ENCODE measurements at regions not wholly inside any gene's neighbourhood (a gene's known extent, or its start where the extent isn't known, plus 50 kb on each side); places are given as distances from the start of the nearest gene placed in this dataset.

GRCh38 chr5:89570557-89570956 is 687.6 kb upstream of the MEF2C start:
- Mint-ChIP-seq H3K4me3 (ENCODE audit: unreplicated experiment) (no peak overlapping the region), H3K36me3 (ENCODE audit: unreplicated experiment) (no peaks in the 10 kb centered on the region), H3K27ac (ENCODE audit: unreplicated experiment) (no peak overlapping the region), H3K4me1 (ENCODE audit: low read depth, unreplicated experiment) (no peaks in the 10 kb centered on the region), H3K27me3 (ENCODE audit: unreplicated experiment) (peaks cover 2% of the 10 kb centered on the region), H3K9me3 (ENCODE audit: unreplicated experiment) (no peaks in the 10 kb centered on the region)
- TF ChIP-seq CTCF (IDR thresholded peaks at IDR 0.05; ENCODE audit: partially characterized antibody, unreplicated experiment), result no peak
- DNase-seq, result no peak

- Mint-ChIP-seq H3K4me3 (ENCODE audit: unreplicated experiment) (no peak overlapping the region), H3K27me3 (ENCODE audit: unreplicated experiment) (peaks cover 2% of the 10 kb centered on the region), H3K27ac (ENCODE audit: unreplicated experiment) (no peak overlapping the region), H3K36me3 (ENCODE audit: unreplicated experiment) (no peaks in the 10 kb centered on the region), H3K9me3 (ENCODE audit: unreplicated experiment) (no peaks in the 10 kb centered on the region), H3K4me1 (ENCODE audit: low read depth, unreplicated experiment) (no peaks in the 10 kb centered on the region)
- DNase-seq, result no peak
- TF ChIP-seq CTCF (IDR thresholded peaks at IDR 0.05; ENCODE audit: partially characterized antibody, unreplicated experiment), result no peak
Observed at GRCh38 chr5:89566340-89566739, 683.4 kb upstream of the MEF2C start.

- Mint-ChIP-seq H3K27me3 (ENCODE audit: unreplicated experiment) (no peaks in the 10 kb centered on the region), H3K4me1 (ENCODE audit: low read depth, unreplicated experiment) (no peaks in the 10 kb centered on the region), H3K27ac (ENCODE audit: unreplicated experiment) (no peak overlapping the region), H3K9me3 (ENCODE audit: unreplicated experiment) (no peaks in the 10 kb centered on the region), H3K36me3 (ENCODE audit: unreplicated experiment) (no peaks in the 10 kb centered on the region), H3K4me3 (ENCODE audit: unreplicated experiment) (no peak overlapping the region)
- no peak for DNase-seq
- TF ChIP-seq CTCF (IDR thresholded peaks at IDR 0.05; ENCODE audit: partially characterized antibody, unreplicated experiment), result no peak
Observed at GRCh38 chr5:89560696-89561095, 677.7 kb upstream of the MEF2C start.

GRCh38 chr5:89556215-89556913 is 673.4 kb upstream of the MEF2C start:
- no peak for TF ChIP-seq CTCF (IDR thresholded peaks at IDR 0.05; ENCODE audit: partially characterized antibody, unreplicated experiment)
- H3K4me3 Mint-ChIP-seq (ENCODE audit: unreplicated experiment), result no peak overlapping the region
- H3K27ac Mint-ChIP-seq (ENCODE audit: unreplicated experiment), result no peak overlapping the region
- H3K4me1 Mint-ChIP-seq (ENCODE audit: low read depth, unreplicated experiment), result no peaks in the 10 kb centered on the region
- H3K27me3 Mint-ChIP-seq (ENCODE audit: unreplicated experiment), result no peaks in the 10 kb centered on the region
- DNase-seq, result no peak
- H3K36me3 Mint-ChIP-seq (ENCODE audit: unreplicated experiment), result no peaks in the 10 kb centered on the region
- no peaks in the 10 kb centered on the region for H3K9me3 Mint-ChIP-seq (ENCODE audit: unreplicated experiment)

- no peak overlapping the region for H3K4me3 Mint-ChIP-seq (ENCODE audit: unreplicated experiment)
- no peak for DNase-seq
- no peak overlapping the region for H3K27ac Mint-ChIP-seq (ENCODE audit: unreplicated experiment)
- H3K9me3 Mint-ChIP-seq (ENCODE audit: unreplicated experiment), result no peaks in the 10 kb centered on the region
- TF ChIP-seq CTCF (IDR thresholded peaks at IDR 0.05; ENCODE audit: partially characterized antibody, unreplicated experiment), result no peak
- peaks cover 3% of the 10 kb centered on the region for H3K4me1 Mint-ChIP-seq (ENCODE audit: low read depth, unreplicated experiment)
- no peaks in the 10 kb centered on the region for H3K36me3 Mint-ChIP-seq (ENCODE audit: unreplicated experiment)
- H3K27me3 Mint-ChIP-seq (ENCODE audit: unreplicated experiment), result no peaks in the 10 kb centered on the region
Observed at GRCh38 chr5:89546657-89547056, 663.7 kb upstream of the MEF2C start.
